ENCODE measurements at regions not wholly inside any gene's neighbourhood (a gene's known extent, or its start where the extent isn't known, plus 50 kb on each side); places are given as distances from the start of the nearest gene placed in this dataset.

DNA sequence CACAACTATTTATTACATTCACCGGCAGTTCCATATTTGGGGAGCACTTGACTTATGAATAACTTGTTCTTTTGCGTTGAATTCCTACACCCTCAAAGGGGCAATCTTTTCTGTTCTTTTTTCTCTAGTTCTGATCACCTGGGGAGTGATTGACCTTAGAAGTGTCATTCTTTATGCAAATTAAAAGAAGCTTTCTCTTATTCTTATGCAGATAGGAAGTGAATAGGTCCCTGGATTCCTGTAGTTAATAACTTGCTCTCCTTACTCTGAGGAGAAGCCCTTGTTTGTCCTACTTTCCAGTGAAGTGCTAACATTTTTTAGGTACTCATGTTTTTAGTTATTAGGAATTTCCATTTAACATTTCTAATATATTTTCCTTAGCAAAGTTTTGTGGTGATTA is 569.8 kb upstream of the LRRTM1 start:
- TF ChIP-seq, protein P1, sequence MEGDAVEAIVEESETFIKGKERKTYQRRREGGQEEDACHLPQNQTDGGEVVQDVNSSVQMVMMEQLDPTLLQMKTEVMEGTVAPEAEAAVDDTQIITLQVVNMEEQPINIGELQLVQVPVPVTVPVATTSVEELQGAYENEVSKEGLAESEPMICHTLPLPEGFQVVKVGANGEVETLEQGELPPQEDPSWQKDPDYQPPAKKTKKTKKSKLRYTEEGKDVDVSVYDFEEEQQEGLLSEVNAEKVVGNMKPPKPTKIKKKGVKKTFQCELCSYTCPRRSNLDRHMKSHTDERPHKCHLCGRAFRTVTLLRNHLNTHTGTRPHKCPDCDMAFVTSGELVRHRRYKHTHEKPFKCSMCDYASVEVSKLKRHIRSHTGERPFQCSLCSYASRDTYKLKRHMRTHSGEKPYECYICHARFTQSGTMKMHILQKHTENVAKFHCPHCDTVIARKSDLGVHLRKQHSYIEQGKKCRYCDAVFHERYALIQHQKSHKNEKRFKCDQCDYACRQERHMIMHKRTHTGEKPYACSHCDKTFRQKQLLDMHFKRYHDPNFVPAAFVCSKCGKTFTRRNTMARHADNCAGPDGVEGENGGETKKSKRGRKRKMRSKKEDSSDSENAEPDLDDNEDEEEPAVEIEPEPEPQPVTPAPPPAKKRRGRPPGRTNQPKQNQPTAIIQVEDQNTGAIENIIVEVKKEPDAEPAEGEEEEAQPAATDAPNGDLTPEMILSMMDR (IDR thresholded peaks at IDR 0.05; ENCODE audit: insufficient read depth, low read length, poor library complexity, severe bottlenecking): no peak
- no peak for TF ChIP-seq EZH2phosphoT487 (conservative IDR thresholded peaks at IDR 0.05; ENCODE audit: low read length)

Data from SU-DHL-6 (cell line).